BE2C (cell line): ENCODE measurements at regions not wholly inside any gene's neighbourhood (a gene's known extent, or its start where the extent isn't known, plus 50 kb on each side); places are given as distances from the start of the nearest gene placed in this dataset.

ENCODE experiments used
- DNase-seq: peaks from one replicate; pipeline ENCODE4 v3.0.0-alpha.2; 2020
- H3K27me3 ChIP-seq: fragments of 250-450 bp; sonication (Bioruptor Pico); 2 replicates; pipeline ENCODE4 v1.5.1; 2020; ENCODE audit warnings: mild to moderate bottlenecking
- H3K36me3 ChIP-seq: fragments of 250-450 bp; sonication (Bioruptor Pico); 2 replicates; pipeline ENCODE4 v1.5.1; 2020; ENCODE audit warnings: mild to moderate bottlenecking
- H3K4me1 ChIP-seq: fragments of 250-450 bp; sonication (Bioruptor Pico); 2 replicates; pipeline ENCODE4 v1.5.1; 2020
- H3K4me3 ChIP-seq: 2 replicates; pipeline ENCODE4 v1.5.1; 2011; ENCODE audit warnings: low read depth, low read length
- H3K9me3 ChIP-seq: fragments of 250-450 bp; sonication (Bioruptor Pico); 2 replicates; pipeline ENCODE4 v1.5.1; 2020
- CTCF ChIP-seq: IDR thresholded peaks from 2 replicates; pipeline ENCODE4 v1.5.1; 2012; ENCODE audit warnings: mild to moderate bottlenecking, low read depth, low read length

- H3K4me3 ChIP-seq = no peak overlapping the region
- H3K9me3 ChIP-seq = no peaks in the 10 kb centered on the region
- no peaks in the 10 kb centered on the region; the same call in 1 of the 2 replicates for H3K27me3 ChIP-seq
- H3K36me3 ChIP-seq = no peaks in the 10 kb centered on the region
- DNase-seq = no peak
- no peak for TF ChIP-seq CTCF
- no peaks in the 10 kb centered on the region for H3K4me1 ChIP-seq
Measured at GRCh38 chr6:8191629-8192028, 89.3 kb upstream of the EEF1E1 start.

GRCh38 chr6:8187209-8187608 is 84.9 kb upstream of the EEF1E1 start:
- TF ChIP-seq CTCF = no peak
- Histone ChIP-seq H3K4me3 (no peak overlapping the region), H3K9me3 (no peaks in the 10 kb centered on the region), H3K27me3 (no peaks in the 10 kb centered on the region; the same call in 1 of the 2 replicates), H3K36me3 (no peaks in the 10 kb centered on the region), H3K4me1 (no peaks in the 10 kb centered on the region)
- no peak for DNase-seq

GRCh38 chr6:8182902-8183665 is 80.7 kb upstream of the EEF1E1 start:
- Histone ChIP-seq H3K4me3 (no peak overlapping the region), H3K9me3 (no peaks in the 10 kb centered on the region), H3K36me3 (no peaks in the 10 kb centered on the region), H3K4me1 (no peaks in the 10 kb centered on the region), H3K27me3 (no peaks in the 10 kb centered on the region; the same call in 1 of the 2 replicates)
- DNase-seq = no peak
- TF ChIP-seq CTCF = no peak

GRCh38 chr6:8181951-8182845 is 79.8 kb upstream of the EEF1E1 start:
- Histone ChIP-seq H3K27me3 (no peaks in the 10 kb centered on the region), H3K36me3 (no peaks in the 10 kb centered on the region), H3K9me3 (no peaks in the 10 kb centered on the region), H3K4me3 (no peak overlapping the region), H3K4me1 (no peaks in the 10 kb centered on the region)
- DNase-seq = no peak
- TF ChIP-seq CTCF = no peak

GRCh38 chr6:8181160-8181881 is 79.0 kb upstream of the EEF1E1 start:
- Histone ChIP-seq H3K4me3 (no peak overlapping the region), H3K9me3 (no peaks in the 10 kb centered on the region), H3K4me1 (no peaks in the 10 kb centered on the region), H3K36me3 (no peaks in the 10 kb centered on the region), H3K27me3 (no peaks in the 10 kb centered on the region)
- TF ChIP-seq CTCF = no peak
- DNase-seq = no peak
